ENCODE measurements at regions not wholly inside any gene's neighbourhood (a gene's known extent, or its start where the extent isn't known, plus 50 kb on each side); places are given as distances from the start of the nearest gene placed in this dataset.

DNA sequence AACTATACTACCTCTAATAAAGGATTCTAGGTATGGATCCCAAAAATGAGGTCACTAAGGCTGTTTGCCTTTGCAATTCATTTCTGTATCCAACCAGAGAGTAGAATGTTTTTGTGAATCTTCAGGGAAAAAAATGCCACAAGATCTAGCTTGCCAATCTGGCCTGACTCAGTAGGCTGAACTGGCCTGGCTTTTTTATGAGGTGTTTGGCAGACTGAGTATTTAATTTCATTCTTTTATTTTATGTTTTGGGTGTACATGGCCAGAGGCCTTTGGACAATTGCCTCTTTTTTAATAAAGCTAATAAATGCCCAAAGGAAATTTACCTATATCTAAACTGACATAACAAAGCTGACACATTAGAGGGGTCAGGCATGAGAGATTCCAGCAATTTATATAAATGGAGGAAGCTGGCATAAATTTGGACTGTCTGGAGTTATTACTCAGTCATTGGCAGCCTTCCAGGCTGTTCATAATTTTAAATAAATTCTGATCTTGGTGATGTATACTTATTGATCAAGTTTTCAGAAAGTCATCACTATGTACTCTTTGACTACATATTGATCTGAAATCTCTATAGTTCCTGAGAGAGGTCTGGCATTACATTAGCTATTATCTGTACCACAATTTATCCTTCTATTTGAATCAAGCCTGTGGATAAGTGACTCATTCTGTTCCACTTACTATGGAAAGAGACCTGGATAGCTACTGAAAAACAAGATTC lies 376.4 kb upstream of the NOCT start:
- DNase-seq (no peak), ATAC-seq (replicated peaks in 1 of 4) (no peak)
- CTCF ChIA-PET, result interaction anchor here in 1 of 2 donors (0.5 kb wide), 1 partner anchor 80 kb away, joined by 3 read pairs; no protein-coding TSS in a partner anchor
- Mint-ChIP-seq H3K4me3 (no peak overlapping the region), H3K27ac (no peak overlapping the region), H3K36me3 (no peaks in the 10 kb centered on the region), H3K4me1 (no peaks in the 10 kb centered on the region), H3K9me3 (peaks cover 0 to 4% (median 0%) of the 10 kb centered on the region in 3 donors), H3K27me3 (peaks cover 0 to 5% of the 10 kb centered on the region in 2 donors)
- no peaks in the 10 kb centered on the region for H3K9me3 ChIP-seq
- H3K4me3 ChIP-seq (ENCODE audit: control insufficient read depth in 1 of 2, extremely low read depth in 1 of 2, low read length in 1 of 2), result no peak overlapping the region
- H3K36me3 ChIP-seq (ENCODE audit: control insufficient read depth in 2 of 2, extremely low read depth in 1 of 2, insufficient read depth in 1 of 2, low read length in 1 of 2), result no peaks in the 10 kb centered on the region
- POLR2A ChIA-PET, result no interaction called here
- H3K4me1 ChIP-seq (ENCODE audit: control insufficient read depth in 1 of 2, extremely low read depth in 1 of 2, insufficient read depth in 2 of 2, low read length in 2 of 2), result no peaks in the 10 kb centered on the region
- no peaks in the 10 kb centered on the region for H3K27me3 ChIP-seq (replicated peaks in 1 of 2; ENCODE audit: control insufficient read depth in 2 of 2, extremely low read depth in 1 of 2, insufficient read depth in 2 of 2, low read length in 1 of 2)
- H3K27ac ChIP-seq (ENCODE audit: low read length), result no peak overlapping the region

DNA sequence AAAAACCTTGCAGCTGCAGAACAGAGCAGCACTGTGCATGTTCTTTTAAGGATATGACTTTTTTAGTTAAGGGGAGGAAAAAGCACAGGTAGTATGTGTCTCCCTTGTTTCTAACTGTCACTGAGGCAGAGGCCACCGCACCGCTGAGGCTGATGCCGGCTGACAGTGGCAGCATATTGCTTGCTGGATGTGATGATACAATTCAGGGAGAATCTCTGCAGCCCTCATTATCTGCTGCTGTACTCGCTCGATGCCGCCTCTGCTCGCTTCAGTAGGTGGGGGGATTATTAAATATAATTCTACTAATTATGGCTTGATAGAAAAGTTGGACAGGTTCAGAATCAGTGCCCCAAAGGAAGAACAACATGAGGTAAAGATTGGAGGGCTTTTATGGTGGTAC lies 378.8 kb upstream of the NOCT start:
- Mint-ChIP-seq H3K4me3 (no peak overlapping the region), H3K27ac (no peak overlapping the region), H3K27me3 (peaks cover 0 to 5% of the 10 kb centered on the region in 2 donors), H3K36me3 (no peaks in the 10 kb centered on the region), H3K9me3 (peaks cover 0 to 13% (median 0%) of the 10 kb centered on the region in 3 donors), H3K4me1 (no peaks in the 10 kb centered on the region)
- Histone ChIP-seq H3K27ac (ENCODE audit: low read length) (no peak overlapping the region), H3K4me3 (ENCODE audit: control insufficient read depth in 1 of 2, extremely low read depth in 1 of 2, low read length in 1 of 2) (no peak overlapping the region), H3K4me1 (ENCODE audit: control insufficient read depth in 1 of 2, extremely low read depth in 1 of 2, insufficient read depth in 2 of 2, low read length in 2 of 2) (no peaks in the 10 kb centered on the region), H3K27me3 (replicated peaks in 1 of 2; ENCODE audit: control insufficient read depth in 2 of 2, extremely low read depth in 1 of 2, insufficient read depth in 2 of 2, low read length in 1 of 2) (no peaks in the 10 kb centered on the region), H3K9me3 (no peaks in the 10 kb centered on the region), H3K36me3 (ENCODE audit: control insufficient read depth in 2 of 2, extremely low read depth in 1 of 2, insufficient read depth in 1 of 2, low read length in 1 of 2) (no peaks in the 10 kb centered on the region)
- CTCF ChIA-PET, result no interaction called here
- DNase-seq (no peak), ATAC-seq (replicated peaks in 1 of 4) (no peak)
- POLR2A ChIA-PET, result no interaction called here
- 85% methylated on average over 2 of the region's 7 CpGs for whole genome bisulfite sequencing (ENCODE audit: insufficient coverage)

DNA sequence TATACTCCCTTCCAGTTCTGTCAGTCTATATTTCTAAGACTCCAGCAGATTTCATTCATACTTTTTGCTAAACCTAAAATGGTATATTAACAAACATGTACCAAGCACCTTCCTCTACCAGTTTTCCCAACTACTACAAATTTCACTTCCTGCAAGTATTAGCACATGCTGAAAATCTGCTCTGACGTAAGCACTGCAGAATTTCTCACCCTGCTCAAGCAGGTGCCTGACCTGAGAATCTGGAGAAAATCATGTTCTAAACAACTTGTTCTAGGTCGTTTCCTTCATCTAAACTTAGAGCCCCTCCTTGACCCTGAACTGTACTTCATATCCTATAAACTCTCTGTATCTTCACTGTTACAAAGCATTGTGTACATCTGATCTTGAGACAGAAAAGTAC lies 380.7 kb upstream of the NOCT start:
- no peaks in the 10 kb centered on the region for H3K36me3 ChIP-seq (ENCODE audit: control insufficient read depth in 2 of 2, extremely low read depth in 1 of 2, insufficient read depth in 1 of 2, low read length in 1 of 2)
- CTCF ChIA-PET, result no interaction called here
- H3K4me1 ChIP-seq (ENCODE audit: control insufficient read depth in 1 of 2, extremely low read depth in 1 of 2, insufficient read depth in 2 of 2, low read length in 2 of 2), result no peaks in the 10 kb centered on the region
- H3K27ac ChIP-seq (ENCODE audit: low read length), result no peak overlapping the region
- Mint-ChIP-seq H3K4me1 (no peaks in the 10 kb centered on the region), H3K27ac (no peak overlapping the region), H3K9me3 (peaks cover 0 to 9% (median 0%) of the 10 kb centered on the region in 3 donors), H3K27me3 (no peaks in the 10 kb centered on the region), H3K36me3 (no peaks in the 10 kb centered on the region), H3K4me3 (no peak overlapping the region)
- H3K9me3 ChIP-seq, result no peaks in the 10 kb centered on the region
- WGBS (ENCODE audit: insufficient coverage), result 32% methylated on average over 2 of the region's 2 CpGs
- DNase-seq (no peak), ATAC-seq (replicated peaks in 1 of 4) (no peak)
- no peaks in the 10 kb centered on the region for H3K27me3 ChIP-seq (replicated peaks in 1 of 2; ENCODE audit: control insufficient read depth in 2 of 2, extremely low read depth in 1 of 2, insufficient read depth in 2 of 2, low read length in 1 of 2)
- POLR2A ChIA-PET, result no interaction called here
- no peak overlapping the region for H3K4me3 ChIP-seq (ENCODE audit: control insufficient read depth in 1 of 2, extremely low read depth in 1 of 2, low read length in 1 of 2)

DNA sequence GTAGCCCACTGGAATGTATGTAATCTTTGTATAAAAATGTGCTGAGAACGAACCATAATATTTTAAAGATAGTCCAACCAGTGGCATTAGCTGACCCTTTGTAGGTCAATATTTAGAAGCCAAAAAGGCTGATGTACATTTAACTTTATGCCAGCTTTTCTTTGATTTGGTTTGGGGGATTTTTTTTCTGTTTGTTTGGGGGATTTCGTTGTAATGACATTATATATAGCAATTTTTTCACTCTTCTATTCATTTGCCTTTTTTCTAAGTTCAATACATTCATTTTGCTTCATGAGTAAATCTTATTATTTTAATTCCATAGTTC lies 382.0 kb upstream of the NOCT start:
- no peaks in the 10 kb centered on the region for H3K9me3 ChIP-seq
- no peaks in the 10 kb centered on the region for H3K36me3 ChIP-seq (ENCODE audit: control insufficient read depth in 2 of 2, extremely low read depth in 1 of 2, insufficient read depth in 1 of 2, low read length in 1 of 2)
- CTCF ChIA-PET, result no interaction called here
- Mint-ChIP-seq H3K27ac (no peak overlapping the region), H3K36me3 (no peaks in the 10 kb centered on the region), H3K4me3 (no peak overlapping the region), H3K4me1 (no peaks in the 10 kb centered on the region), H3K27me3 (no peaks in the 10 kb centered on the region), H3K9me3 (peaks cover 0 to 9% (median 0%) of the 10 kb centered on the region in 3 donors)
- POLR2A ChIA-PET, result no interaction called here
- no peak overlapping the region for H3K27ac ChIP-seq (ENCODE audit: low read length)
- H3K27me3 ChIP-seq (replicated peaks in 1 of 2; ENCODE audit: control insufficient read depth in 2 of 2, extremely low read depth in 1 of 2, insufficient read depth in 2 of 2, low read length in 1 of 2), result no peaks in the 10 kb centered on the region
- WGBS (ENCODE audit: insufficient coverage), result no CpG with 5 or more reads among the region's 2 CpGs
- no peak overlapping the region for H3K4me3 ChIP-seq (ENCODE audit: control insufficient read depth in 1 of 2, extremely low read depth in 1 of 2, low read length in 1 of 2)
- ATAC-seq (replicated peaks in 1 of 4), result no peak
- no peak for DNase-seq
- no peaks in the 10 kb centered on the region for H3K4me1 ChIP-seq (ENCODE audit: control insufficient read depth in 1 of 2, extremely low read depth in 1 of 2, insufficient read depth in 2 of 2, low read length in 2 of 2)

DNA sequence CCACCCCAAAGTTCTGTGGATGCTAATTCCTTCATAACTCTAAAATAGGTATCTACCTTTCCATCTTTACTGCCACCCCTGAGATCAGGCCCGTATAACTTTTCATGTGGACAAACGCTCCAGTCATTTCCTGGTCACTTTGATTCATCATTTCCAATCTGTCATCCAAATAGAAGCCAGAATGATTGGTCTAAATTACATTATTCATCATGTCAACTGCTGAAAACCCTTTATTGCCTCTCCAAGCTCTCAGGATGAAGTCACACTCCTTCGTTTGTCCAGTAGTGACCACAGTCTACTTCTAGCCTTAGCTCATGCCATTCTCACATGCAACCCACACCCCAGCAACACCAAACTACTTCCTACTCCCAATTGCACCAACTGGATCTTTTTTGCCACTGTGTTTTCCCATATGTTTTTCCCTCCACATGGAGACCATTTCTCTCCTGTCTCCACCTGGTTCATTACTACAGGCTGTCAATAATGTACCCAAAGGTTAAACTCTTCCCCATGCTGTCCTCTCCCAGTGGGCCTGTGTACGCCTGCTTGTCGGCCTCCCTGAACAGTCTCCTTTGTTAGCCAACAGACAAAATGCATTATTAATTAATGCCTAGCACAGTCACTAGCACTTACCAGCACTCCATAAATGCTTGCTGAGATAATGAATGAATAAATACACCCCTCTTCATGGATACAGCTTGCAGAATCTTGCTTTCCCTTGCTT lies 382.6 kb upstream of the NOCT start:
- Mint-ChIP-seq H3K9me3 (peaks cover 0 to 9% (median 0%) of the 10 kb centered on the region in 3 donors), H3K27ac (no peak overlapping the region), H3K36me3 (no peaks in the 10 kb centered on the region), H3K4me3 (no peak overlapping the region), H3K4me1 (no peaks in the 10 kb centered on the region), H3K27me3 (no peaks in the 10 kb centered on the region)
- DNase-seq (no peak), ATAC-seq (replicated peaks in 1 of 4) (no peak)
- no peak overlapping the region for H3K27ac ChIP-seq (ENCODE audit: low read length)
- CTCF ChIA-PET, result no interaction called here
- POLR2A ChIA-PET, result no interaction called here
- H3K4me1 ChIP-seq (ENCODE audit: control insufficient read depth in 1 of 2, extremely low read depth in 1 of 2, insufficient read depth in 2 of 2, low read length in 2 of 2), result no peaks in the 10 kb centered on the region
- no peaks in the 10 kb centered on the region for H3K9me3 ChIP-seq
- H3K27me3 ChIP-seq (replicated peaks in 1 of 2; ENCODE audit: control insufficient read depth in 2 of 2, extremely low read depth in 1 of 2, insufficient read depth in 2 of 2, low read length in 1 of 2), result no peaks in the 10 kb centered on the region
- H3K36me3 ChIP-seq (ENCODE audit: control insufficient read depth in 2 of 2, extremely low read depth in 1 of 2, insufficient read depth in 1 of 2, low read length in 1 of 2), result no peaks in the 10 kb centered on the region
- WGBS (ENCODE audit: insufficient coverage), result 64% methylated on average over 3 of the region's 5 CpGs
- H3K4me3 ChIP-seq (ENCODE audit: control insufficient read depth in 1 of 2, extremely low read depth in 1 of 2, low read length in 1 of 2), result no peak overlapping the region

DNA sequence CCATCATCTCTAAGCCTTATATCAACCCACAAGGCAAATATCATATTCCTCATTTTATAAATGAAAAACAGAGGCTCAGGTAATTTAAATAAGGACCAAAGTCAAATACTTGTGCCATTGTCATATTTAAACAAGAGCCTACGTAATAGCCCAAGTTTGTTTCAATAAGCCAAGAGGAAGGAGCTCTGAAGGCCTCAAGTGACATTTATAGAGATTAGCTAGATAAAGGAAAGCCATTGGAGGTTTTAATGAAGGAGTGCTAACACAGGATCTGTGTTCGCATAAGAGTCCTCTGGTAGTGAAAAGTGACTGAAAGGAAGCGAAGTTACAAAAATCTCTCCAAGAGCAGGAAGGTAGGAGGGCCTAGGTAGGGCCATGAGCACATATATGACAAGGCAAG lies 384.9 kb upstream of the NOCT start:
- 65% methylated on average over 2 of the region's 3 CpGs for WGBS (ENCODE audit: insufficient coverage)
- DNase-seq (no peak), ATAC-seq (replicated peaks in 1 of 4) (no peak)
- Histone ChIP-seq H3K36me3 (ENCODE audit: control insufficient read depth in 2 of 2, extremely low read depth in 1 of 2, insufficient read depth in 1 of 2, low read length in 1 of 2) (no peaks in the 10 kb centered on the region), H3K4me1 (ENCODE audit: control insufficient read depth in 1 of 2, extremely low read depth in 1 of 2, insufficient read depth in 2 of 2, low read length in 2 of 2) (no peaks in the 10 kb centered on the region), H3K4me3 (ENCODE audit: control insufficient read depth in 1 of 2, extremely low read depth in 1 of 2, low read length in 1 of 2) (no peak overlapping the region), H3K9me3 (no peaks in the 10 kb centered on the region), H3K27ac (ENCODE audit: low read length) (no peak overlapping the region), H3K27me3 (replicated peaks in 1 of 2; ENCODE audit: control insufficient read depth in 2 of 2, extremely low read depth in 1 of 2, insufficient read depth in 2 of 2, low read length in 1 of 2) (no peaks in the 10 kb centered on the region)
- ChIA-PET POLR2A (no interaction called here), CTCF (no interaction called here)
- Mint-ChIP-seq H3K27ac (no peak overlapping the region), H3K9me3 (peaks cover 0 to 9% (median 0%) of the 10 kb centered on the region in 3 donors), H3K4me1 (no peaks in the 10 kb centered on the region), H3K27me3 (no peaks in the 10 kb centered on the region), H3K36me3 (no peaks in the 10 kb centered on the region), H3K4me3 (no peak overlapping the region)

Data from T-cell (primary cell).